ENCODE measurements at regions not wholly inside any gene's neighbourhood (a gene's known extent, or its start where the extent isn't known, plus 50 kb on each side); places are given as distances from the start of the nearest gene placed in this dataset.

DNA sequence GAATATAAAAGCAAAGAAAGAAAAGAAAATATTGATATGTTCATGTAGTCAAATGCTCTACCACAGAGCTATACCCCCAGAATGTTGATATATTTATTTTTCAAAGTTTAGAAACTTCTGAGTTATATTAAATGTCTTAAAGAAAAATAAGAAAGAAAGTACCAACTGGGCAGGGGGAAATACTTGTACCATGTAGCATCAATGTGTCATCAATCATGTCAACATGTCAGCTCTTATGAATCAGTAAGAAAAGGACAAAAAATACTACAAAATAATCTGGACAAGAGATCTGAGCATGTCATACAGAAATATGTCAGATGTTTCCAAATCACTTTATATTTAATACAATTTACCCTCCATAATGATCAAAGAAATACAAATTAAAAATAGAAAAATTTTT lies 595.1 kb upstream of the ATP2B1 start:
- no peak for DNase-seq (ENCODE audit: low read depth)
- TF ChIP-seq CTCF (conservative IDR thresholded peaks at IDR 0.05; ENCODE audit: low read depth, low read length): no peak
- no peak overlapping the region for H3K4me3 ChIP-seq (ENCODE audit: low read depth, low read length)

DNA sequence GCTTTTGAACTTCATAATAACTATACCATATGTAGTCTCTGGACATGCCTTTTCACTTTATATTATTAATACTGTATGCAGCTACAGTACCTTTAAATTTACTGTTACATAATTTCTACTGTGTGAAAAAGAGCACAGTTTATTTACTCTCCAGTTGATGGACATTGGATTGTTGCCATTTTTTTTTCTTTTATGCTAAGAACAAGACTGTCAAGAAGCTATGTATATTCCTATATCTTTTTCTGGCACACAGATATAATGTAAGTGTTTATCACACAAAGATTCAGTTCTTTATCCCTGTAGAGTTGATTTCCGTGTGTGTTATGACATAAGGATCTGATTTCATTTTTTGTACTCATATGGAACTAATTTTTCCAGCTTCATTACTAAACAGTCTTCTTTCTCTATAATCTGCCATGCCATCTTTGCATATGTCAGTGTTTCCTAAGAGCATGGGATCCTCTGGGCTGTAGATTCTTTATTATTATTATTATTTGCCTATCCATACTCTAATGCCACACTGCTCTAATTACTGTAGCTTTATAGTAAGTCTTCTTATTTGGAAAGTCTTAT lies 593.0 kb upstream of the ATP2B1 start:
- DNase-seq (ENCODE audit: low read depth): no peak
- H3K4me3 ChIP-seq (ENCODE audit: low read depth, low read length): no peak overlapping the region
- TF ChIP-seq CTCF (conservative IDR thresholded peaks at IDR 0.05; ENCODE audit: low read depth, low read length): no peak

DNA sequence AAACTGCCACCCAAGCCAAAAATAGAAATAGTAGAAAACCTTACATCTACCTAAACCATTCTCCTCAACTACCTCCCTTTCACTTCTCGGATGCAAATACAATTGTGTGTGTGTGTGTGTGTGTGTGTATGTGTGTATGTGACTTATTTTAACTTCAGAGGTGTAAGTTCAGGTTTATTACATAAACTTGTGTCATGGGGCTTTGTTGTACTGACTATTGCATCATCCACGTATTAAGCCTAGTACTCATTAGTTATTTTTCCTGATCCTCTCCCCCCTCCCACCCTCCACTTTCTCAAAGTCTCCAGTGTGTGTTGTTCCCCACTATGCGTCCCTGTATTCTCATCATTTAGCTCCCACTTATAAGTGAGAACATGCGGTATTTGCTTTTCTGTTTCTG lies 592.5 kb upstream of the ATP2B1 start:
- TF ChIP-seq CTCF (conservative IDR thresholded peaks at IDR 0.05; ENCODE audit: low read depth, low read length): no peak
- no peak overlapping the region for H3K4me3 ChIP-seq (ENCODE audit: low read depth, low read length)
- no peak for DNase-seq (ENCODE audit: low read depth)

- no peak overlapping the region for H3K4me3 ChIP-seq (ENCODE audit: low read depth, low read length)
- no peak for TF ChIP-seq CTCF (conservative IDR thresholded peaks at IDR 0.05; ENCODE audit: low read depth, low read length)
- DNase-seq (ENCODE audit: low read depth): no peak
These were observed 591.0 kb upstream of the ATP2B1 start for GRCh38 chr12:90299666-90300065.

DNA sequence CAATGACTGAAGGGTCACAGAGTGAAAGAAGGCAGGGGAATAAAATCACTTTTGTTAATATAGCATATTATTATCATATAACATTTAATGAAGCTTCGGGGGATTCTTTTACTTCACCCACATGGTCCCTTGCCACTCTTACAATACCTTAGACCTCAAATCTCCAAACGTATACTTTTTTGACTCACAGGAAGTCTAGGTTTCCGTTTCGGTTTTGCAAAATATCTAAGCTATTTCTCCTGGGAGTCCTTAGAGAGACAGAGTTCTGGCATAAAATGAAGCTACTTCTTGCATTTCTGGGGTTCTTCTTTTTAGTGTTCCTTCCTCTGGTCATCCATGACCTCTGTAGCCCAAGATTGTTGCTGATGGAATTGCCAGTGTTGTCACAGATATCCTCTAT lies 590.5 kb upstream of the ATP2B1 start:
- DNase-seq (ENCODE audit: low read depth): no peak
- TF ChIP-seq CTCF (conservative IDR thresholded peaks at IDR 0.05; ENCODE audit: low read depth, low read length): no peak
- H3K4me3 ChIP-seq (ENCODE audit: low read depth, low read length): no peak overlapping the region

DNA sequence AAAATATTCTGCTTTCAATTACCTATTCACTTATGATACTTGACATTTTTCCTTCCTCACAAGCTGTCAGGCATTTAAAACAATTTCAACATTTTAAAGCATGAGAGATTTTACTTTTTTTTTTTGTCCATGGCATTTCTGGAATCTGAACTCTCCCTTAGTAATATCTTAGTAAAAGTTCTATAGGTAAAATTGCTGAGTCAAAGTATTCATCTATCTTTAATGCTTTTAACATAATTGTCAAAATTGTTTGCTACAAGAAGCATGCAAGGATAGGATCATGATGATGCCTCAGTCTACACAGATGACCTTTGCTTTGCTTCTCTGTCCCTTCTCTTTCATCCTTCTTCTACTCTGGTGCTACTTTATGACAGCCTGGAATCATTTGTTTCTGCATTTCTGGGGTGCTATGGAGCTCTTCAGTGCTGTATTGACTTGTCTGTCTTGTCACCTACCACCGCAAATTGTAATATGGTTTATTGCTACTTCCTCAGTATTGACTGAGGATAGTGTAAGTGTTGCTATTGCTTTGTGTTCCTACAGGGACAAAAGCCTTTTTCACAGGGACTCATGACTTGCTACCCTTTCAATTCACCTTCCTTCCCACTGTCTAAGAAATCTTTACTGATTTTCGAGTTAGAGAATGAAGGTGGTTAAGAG lies 589.8 kb upstream of the ATP2B1 start:
- no peak for TF ChIP-seq CTCF (conservative IDR thresholded peaks at IDR 0.05; ENCODE audit: low read depth, low read length)
- no peak overlapping the region for H3K4me3 ChIP-seq (ENCODE audit: low read depth, low read length)
- DNase-seq (ENCODE audit: low read depth): no peak

DNA sequence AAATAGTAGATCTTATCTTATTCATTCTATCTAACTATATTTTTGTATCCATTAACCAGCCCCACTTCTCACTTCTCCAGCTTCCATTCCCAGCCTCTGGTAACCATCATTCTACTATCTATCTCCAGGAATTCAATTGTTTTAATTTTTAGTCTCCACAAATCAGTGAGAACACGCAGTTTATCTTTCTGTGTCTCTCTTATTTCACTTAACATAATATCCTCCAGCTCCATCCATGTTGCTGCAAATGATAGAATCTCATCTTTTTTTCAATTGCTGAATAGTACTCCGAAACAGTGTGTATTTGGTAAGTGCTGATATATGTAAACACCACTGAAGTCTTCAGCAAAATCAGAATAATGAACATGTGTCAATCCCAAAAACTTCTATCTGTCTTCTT lies 587.2 kb upstream of the ATP2B1 start:
- DNase-seq (ENCODE audit: low read depth): no peak
- no peak overlapping the region for H3K4me3 ChIP-seq (ENCODE audit: low read depth, low read length)
- no peak for TF ChIP-seq CTCF (conservative IDR thresholded peaks at IDR 0.05; ENCODE audit: low read depth, low read length)

Data from epithelial cell of proximal tubule (primary cell).